Keratinocyte (primary cell): ENCODE measurements at regions not wholly inside any gene's neighbourhood (a gene's known extent, or its start where the extent isn't known, plus 50 kb on each side); places are given as distances from the start of the nearest gene placed in this dataset.

Source experiments
- DNase-seq: peaks from one replicate; pipeline ENCODE4 v3.0.0-alpha.2; 2011; ENCODE audit warnings: low read depth, missing footprints, low spot score
- FAIRE-seq: peaks from 2 replicates; lab custom pipeline; 2011; peaks lifted over from hg19 to GRCh38; lab: Jason Lieb, UNC
- H2AFZ ChIP-seq: 2 replicates; pipeline ENCODE4 v1.6.0; 2012; ENCODE audit warnings: low read length, control low read depth, inconsistent platforms; ENCODE audit not compliant: control insufficient read depth
- H3K27ac ChIP-seq: 2 replicates; pipeline ENCODE4 v1.5.1; 2011; ENCODE audit warnings: low read length; ENCODE audit not compliant: control insufficient read depth, insufficient read depth
- H3K27me3 ChIP-seq: 3 replicates; pipeline ENCODE4 v1.6.0; 2011; ENCODE audit warnings: low read length; ENCODE audit not compliant: control insufficient read depth, insufficient read depth; ENCODE audit errors: extremely low read depth
- H3K36me3 ChIP-seq, 2 experiments: 2 replicates in 1 of 2; 3 replicates in 1 of 2; pipeline ENCODE4 v1.5.1; 2011; ENCODE audit warnings: low read length in 2 of 2, mild to moderate bottlenecking in 1 of 2; ENCODE audit not compliant: control insufficient read depth in 2 of 2, insufficient read depth in 2 of 2; ENCODE audit errors: extremely low read depth in 1 of 2
- H3K4me1 ChIP-seq: 3 replicates; pipeline ENCODE4 v1.5.1; 2011; ENCODE audit warnings: low read length; ENCODE audit not compliant: control insufficient read depth, insufficient read depth; ENCODE audit errors: extremely low read depth
- H3K4me2 ChIP-seq: 3 replicates; pipeline ENCODE4 v1.6.0; 2011; ENCODE audit warnings: low read depth, low read length; ENCODE audit not compliant: control insufficient read depth, insufficient read depth; ENCODE audit errors: extremely low read depth
- H3K4me3 ChIP-seq, 3 experiments: fragments of 200-600 bp in 1 of 3; sonication (generic) in 1 of 3; 2 replicates in 2 of 3; 3 replicates in 1 of 3; pipeline ENCODE4 v1.5.1; 2011 to 2016; ENCODE audit warnings: low read length in 3 of 3, mild to moderate bottlenecking in 3 of 3, control low read depth in 2 of 3, inconsistent platforms in 1 of 3, low read depth in 1 of 3, mixed read lengths in 1 of 3, mixed run types in 1 of 3, moderate library complexity in 1 of 3; ENCODE audit not compliant: control insufficient read depth in 2 of 3, insufficient read depth in 2 of 3; ENCODE audit errors: extremely low read depth in 1 of 3
- H3K79me2 ChIP-seq: 2 replicates; pipeline ENCODE4 v1.6.0; 2012; ENCODE audit warnings: low read length; ENCODE audit not compliant: control insufficient read depth, insufficient read depth
- H3K9ac ChIP-seq: 3 replicates; pipeline ENCODE4 v1.6.0; 2011; ENCODE audit warnings: low read length; ENCODE audit not compliant: control insufficient read depth, insufficient read depth; ENCODE audit errors: extremely low read depth
- H3K9me1 ChIP-seq: 3 replicates; pipeline ENCODE4 v1.6.0; 2011; ENCODE audit warnings: low read length; ENCODE audit not compliant: control insufficient read depth, insufficient read depth; ENCODE audit errors: extremely low read depth
- H3K9me3 ChIP-seq: 2 replicates; pipeline ENCODE4 v1.5.1; 2012; ENCODE audit warnings: low read depth, low read length; ENCODE audit not compliant: control insufficient read depth
- H4K20me1 ChIP-seq: 3 replicates; pipeline ENCODE4 v1.6.0; 2011; ENCODE audit warnings: low read length; ENCODE audit not compliant: control insufficient read depth, insufficient read depth; ENCODE audit errors: extremely low read depth
- CTCF ChIP-seq, 3 experiments: IDR thresholded peaks in 1 of 3; conservative IDR thresholded peaks in 1 of 3; optimal IDR thresholded peaks in 1 of 3; 2 replicates in 2 of 3; 3 replicates in 1 of 3; pipeline versions ENCODE3 to v1.5.1; 2011; ENCODE audit warnings: low read length in 3 of 3, mild to moderate bottlenecking in 3 of 3, moderate library complexity in 2 of 3, control low read depth in 1 of 3, inconsistent platforms in 1 of 3; ENCODE audit not compliant: insufficient read depth in 2 of 3; ENCODE audit errors: extremely low read depth in 1 of 3
- EZH2 ChIP-seq: IDR thresholded peaks from one replicate; pipeline ENCODE4 v1.6.1; 2012; ENCODE audit warnings: inconsistent platforms, mild to moderate bottlenecking, low read length, moderate library complexity
- dilution Hi-C: fragments of 300-500 bp; cut with MboI; formaldehyde crosslinking; loops from one replicate; pipeline ENCODE4 v1.7.0; 2020; ENCODE audit warnings: low sequenced_read_pairs; ENCODE audit not compliant: extremely low pct_ligation_motif_present

- Histone ChIP-seq H3K27me3 (no peaks in the 10 kb centered on the region), H3K9me1 (no peaks in the 10 kb centered on the region), H4K20me1 (no peaks in the 10 kb centered on the region), H3K9me3 (no peaks in the 10 kb centered on the region), H3K4me2 (no peak overlapping the region), H3K36me3 (no peaks in the 10 kb centered on the region), H3K4me3 (no peak overlapping the region), H3K27ac (no peak overlapping the region), H3K79me2 (no peaks in the 10 kb centered on the region), H3K9ac (no peak overlapping the region), H3K4me1 (no peaks in the 10 kb centered on the region), H2AFZ (no peak overlapping the region)
- no peak for TF ChIP-seq EZH2
- no peak for TF ChIP-seq CTCF (optimal IDR thresholded peaks at IDR 0.05 in 1 of 3, IDR thresholded peaks at IDR 0.05 in 1 of 3, conservative IDR thresholded peaks at IDR 0.05 in 1 of 3; ENCODE audit: extremely low read depth in 1 of 3, insufficient read depth in 2 of 3, low read length in 3 of 3)
- dilution Hi-C loops: no loop called here
- FAIRE-seq (no peak), DNase-seq (no peak)
Observed at GRCh38 chr4:83701041-83701440, 165.1 kb downstream of the GPAT3 start.

- dilution Hi-C loops: no loop called here
- H3K27me3 ChIP-seq: no peaks in the 10 kb centered on the region
- no peaks in the 10 kb centered on the region for H3K4me1 ChIP-seq
- H3K36me3 ChIP-seq: no peaks in the 10 kb centered on the region
- H3K9me3 ChIP-seq: no peaks in the 10 kb centered on the region
- no peaks in the 10 kb centered on the region for H4K20me1 ChIP-seq
- TF ChIP-seq CTCF (optimal IDR thresholded peaks at IDR 0.05 in 1 of 3, IDR thresholded peaks at IDR 0.05 in 1 of 3, conservative IDR thresholded peaks at IDR 0.05 in 1 of 3; ENCODE audit: extremely low read depth in 1 of 3, insufficient read depth in 2 of 3, low read length in 3 of 3): no peak
- TF ChIP-seq EZH2: no peak
- H3K9me1 ChIP-seq: no peaks in the 10 kb centered on the region
- H3K79me2 ChIP-seq: no peaks in the 10 kb centered on the region
- no peak overlapping the region for H3K4me3 ChIP-seq
- H3K4me2 ChIP-seq: no peak overlapping the region
- no peak overlapping the region for H2AFZ ChIP-seq
- FAIRE-seq (no peak), DNase-seq (no peak)
- H3K27ac ChIP-seq: no peak overlapping the region
- no peak overlapping the region for H3K9ac ChIP-seq
Observed at GRCh38 chr4:83699358-83699757, 163.4 kb downstream of the GPAT3 start.
